ENCODE measurements at regions not wholly inside any gene's neighbourhood (a gene's known extent, or its start where the extent isn't known, plus 50 kb on each side); places are given as distances from the start of the nearest gene placed in this dataset.

DNA sequence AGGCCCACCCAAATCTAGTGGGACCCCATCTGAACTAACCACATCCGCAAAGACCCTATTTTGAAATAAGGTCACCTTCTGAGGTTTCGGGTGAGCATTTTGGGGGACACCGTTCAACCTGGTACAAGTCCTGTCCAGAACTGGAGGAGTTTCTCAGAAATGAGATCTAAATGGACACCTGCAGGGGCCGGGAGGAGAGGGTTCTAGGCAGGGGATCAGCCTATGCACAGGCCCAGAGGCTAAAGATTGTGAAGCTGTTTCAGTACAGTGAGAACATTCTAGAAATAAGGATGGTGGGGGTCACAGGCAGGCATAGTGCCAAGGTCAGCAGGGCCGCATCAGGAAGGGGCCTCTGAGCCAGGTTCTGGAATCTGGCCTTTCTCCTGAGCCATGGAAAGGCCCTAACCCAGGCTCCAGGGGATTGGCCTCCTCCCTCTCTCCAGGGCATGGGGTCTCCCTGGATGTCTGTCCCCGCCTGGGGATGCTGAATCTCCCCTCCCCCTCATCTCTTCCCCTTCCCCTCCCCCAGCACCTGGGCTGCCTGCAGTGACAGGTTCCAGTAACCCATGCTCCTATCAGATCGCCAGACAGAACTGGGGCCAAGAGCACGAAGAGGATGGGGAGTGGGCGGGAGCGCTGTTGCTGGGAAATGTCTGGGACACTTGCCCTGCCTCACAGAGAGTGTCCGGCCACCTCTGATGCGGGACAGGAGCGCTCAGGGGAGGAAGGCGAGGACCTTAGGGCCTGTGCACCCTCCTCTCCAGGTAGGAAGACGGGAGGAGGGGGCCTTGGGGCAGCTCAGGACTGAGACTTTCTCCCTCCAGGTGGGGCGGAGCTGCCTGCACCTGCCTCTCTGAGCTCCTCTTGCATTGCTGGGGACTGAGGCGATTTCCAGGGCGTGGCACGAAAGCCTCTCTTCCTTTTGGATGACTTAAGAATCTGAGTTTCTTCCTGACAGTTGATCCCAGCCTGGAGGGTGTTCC, 321.4 kb upstream of the TNRC6C start:
- DNase-seq = no peak

GRCh38 chr17:77637818-77638575, 320.5 kb upstream of the TNRC6C start:
- DNase-seq = no peak

DNA sequence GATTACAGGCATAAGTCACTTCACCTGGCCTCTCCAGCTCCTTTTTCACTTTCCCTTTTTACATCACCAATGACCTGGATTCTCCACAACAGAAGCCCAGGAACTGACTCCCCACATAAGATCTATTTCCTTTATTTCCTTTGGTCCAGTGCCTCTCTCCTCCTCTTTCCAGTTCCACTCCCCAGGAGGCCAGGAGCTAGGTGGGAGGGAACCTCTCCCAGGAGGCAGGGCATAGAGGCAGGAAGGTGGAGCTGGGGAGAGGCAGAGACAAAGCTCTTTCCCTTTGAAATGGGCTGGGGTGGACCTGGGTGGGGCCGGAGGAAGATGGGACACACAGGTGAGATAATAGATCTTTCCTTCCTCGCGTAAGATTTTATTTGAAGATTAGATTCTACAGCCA, 318.3 kb upstream of the TNRC6C start:
- DNase-seq = no peak

GRCh38 chr17:77640916-77641605, 317.4 kb upstream of the TNRC6C start:
- no peak for DNase-seq

GRCh38 chr17:77641718-77642117, 316.8 kb upstream of the TNRC6C start:
- no peak for DNase-seq

DNA sequence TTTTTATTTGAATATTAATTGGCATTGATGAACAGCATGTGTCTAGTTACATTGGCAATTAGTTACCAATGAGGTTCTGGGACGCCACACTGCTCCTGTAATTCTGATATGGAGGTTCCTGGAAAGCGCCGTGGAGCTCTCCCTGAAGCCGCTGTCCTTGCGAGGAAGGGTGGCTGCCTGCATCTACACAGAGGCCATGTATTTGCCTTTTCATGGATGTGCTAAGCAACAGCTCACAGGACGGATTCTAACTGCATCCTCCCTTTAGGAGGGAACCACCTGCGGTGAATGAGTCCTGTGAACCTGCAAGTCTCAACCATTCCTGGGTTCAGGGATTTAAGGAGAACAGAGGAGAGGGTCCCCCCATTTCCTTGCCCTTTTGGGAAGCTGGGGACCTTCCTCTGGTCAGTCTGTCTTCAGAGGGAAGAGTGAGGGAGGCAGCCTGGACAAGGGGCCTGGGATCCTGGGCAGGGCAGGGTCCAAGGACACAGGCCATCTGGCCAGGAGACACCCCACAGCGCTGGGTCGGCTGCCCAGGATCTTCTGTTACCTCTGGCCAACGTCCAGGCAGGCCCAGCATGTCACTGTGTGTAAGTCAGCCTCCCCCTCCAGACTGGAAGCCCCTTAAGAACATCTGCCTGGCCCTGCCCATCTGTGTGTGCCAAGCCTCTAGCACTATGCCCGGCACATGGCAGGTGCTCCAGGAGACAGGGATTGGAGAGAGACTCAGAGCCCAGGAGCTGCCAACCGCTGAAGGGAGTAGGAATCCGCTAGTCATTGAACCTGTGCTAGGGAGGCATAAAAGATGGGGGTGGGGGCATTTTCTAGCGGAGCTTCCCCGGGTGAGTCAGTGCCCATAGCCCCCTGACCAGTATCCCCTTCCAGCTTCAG, 314.1 kb upstream of the TNRC6C start:
- DNase-seq = no peak

- peak; percentile 84 for DNase-seq
These were observed 313.1 kb upstream of the TNRC6C start for GRCh38 chr17:77645072-77646045.

DNA sequence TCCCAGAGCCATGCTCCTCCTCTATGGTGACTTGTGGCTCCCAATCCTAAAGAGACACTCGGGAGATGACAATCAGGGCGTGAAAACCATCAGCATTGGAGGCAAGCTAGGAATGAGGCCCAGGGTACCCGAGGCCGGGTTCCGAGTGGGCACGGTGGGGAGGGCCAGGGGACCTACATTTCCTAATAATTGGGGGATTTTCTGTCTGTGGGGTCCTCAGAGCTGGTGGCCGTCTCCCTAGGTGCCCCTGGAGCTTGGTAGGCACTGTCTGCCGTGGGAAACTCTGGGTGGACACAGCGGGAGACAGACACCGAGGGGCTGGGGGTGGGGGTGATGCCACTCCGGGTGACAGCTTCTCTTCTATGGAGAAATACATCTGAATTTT, 312.5 kb upstream of the TNRC6C start:
- DNase-seq = no peak

GRCh38 chr17:77647531-77647930, 311.0 kb upstream of the TNRC6C start:
- no peak for DNase-seq

GRCh38 chr17:77649717-77650211, 308.7 kb upstream of the TNRC6C start:
- DNase-seq = no peak

DNA sequence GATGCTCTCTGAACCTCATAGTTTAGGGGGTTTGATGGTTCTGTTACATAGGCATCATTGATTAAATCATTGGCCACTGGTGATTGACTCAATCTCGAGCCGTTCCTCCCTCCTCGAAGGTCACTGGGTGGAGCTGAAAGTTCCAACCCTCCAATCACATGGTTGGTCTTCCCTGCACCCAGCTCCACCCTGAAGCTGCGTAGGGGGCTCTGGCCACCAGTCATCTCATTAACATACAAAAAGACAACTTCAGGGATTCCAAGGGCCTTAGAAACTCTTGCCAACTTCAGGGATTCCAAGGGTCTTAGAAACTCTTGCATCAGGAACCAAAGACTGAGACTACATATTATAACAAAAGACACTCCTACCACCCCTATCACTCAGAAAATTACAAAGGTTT, 306.5 kb upstream of the TNRC6C start:
- no peak for DNase-seq

DNA sequence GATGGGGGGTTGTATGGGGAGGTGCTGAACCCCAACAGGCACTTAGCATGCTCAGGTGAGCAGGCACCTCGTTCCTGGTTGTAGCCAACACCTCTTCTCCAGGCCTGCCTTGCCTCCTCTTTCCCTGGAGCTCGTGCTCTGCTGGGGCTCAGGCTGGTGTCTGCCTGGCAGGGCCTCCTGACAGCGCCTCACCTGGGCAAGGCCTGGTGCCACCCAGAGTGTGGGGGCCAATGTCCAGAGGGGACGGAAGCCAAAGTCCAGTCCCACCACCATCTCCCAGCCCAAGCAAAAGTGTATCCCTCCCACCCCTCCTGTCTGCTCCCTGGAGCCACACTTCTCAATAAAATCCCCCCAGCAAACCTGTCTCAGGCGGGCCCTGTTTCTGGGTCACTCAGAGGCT, 304.2 kb upstream of the TNRC6C start:
- DNase-seq = peak; percentile 41

DNA sequence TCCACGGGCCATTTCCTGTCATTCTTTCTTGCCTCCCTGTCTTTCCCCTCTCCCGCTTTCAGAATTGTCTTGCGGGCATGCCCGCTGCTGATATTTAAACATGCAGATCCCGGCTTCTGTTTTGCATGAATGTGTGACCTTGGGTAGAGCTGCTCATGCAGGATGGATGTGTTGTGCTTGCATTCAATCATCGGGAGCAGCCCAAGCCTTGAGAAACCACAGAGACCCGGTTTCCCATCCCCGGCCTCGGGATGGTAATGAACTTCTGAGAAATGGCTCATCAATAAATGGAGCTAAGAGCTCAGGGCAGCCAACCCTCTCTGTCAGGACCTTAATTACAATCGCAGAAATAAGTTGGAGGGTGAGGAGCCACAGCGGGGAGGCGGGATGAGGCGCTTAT, 303.7 kb upstream of the TNRC6C start:
- peak; percentile 33 for DNase-seq

DNA sequence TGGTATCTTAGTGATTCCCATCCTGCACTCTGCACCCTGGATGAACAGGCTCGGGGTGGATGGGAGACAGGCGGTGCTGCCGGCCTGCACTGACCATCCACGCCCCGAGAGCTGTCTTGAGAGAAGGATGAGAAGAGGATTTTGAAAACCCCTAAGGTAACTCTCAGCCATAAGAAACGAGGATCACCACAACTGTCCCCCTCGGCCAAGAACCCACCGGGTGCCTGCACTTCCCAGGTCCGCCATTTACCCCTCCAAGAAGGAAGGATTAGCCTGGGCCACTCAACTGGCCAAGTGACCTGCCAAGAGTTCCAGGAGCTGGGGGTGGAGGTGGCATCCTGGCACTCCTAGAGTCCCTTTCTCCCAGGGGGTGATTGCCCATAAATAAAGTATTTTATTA, 302.4 kb upstream of the TNRC6C start:
- peak; percentile 53 for DNase-seq

DNA sequence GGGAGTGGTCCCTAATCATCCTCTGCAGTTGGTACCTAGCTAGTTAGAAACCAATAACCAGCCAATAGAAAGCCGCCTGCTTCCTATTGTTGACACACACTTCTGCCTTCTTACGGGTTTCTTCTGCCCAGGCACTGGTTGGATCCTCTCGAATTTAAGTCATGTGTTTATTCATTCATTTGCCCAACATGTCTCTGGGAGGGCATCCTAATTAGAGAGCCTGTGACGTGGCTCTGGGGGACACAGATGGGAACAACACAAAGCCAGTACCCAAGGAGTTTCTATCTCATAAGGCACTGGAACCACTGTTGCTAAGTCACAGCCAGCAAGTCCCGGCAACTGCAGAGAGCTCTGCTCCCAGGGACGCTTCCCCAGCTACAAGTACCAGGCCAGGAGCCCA, 300.7 kb upstream of the TNRC6C start:
- DNase-seq = peak; percentile 27

DNA sequence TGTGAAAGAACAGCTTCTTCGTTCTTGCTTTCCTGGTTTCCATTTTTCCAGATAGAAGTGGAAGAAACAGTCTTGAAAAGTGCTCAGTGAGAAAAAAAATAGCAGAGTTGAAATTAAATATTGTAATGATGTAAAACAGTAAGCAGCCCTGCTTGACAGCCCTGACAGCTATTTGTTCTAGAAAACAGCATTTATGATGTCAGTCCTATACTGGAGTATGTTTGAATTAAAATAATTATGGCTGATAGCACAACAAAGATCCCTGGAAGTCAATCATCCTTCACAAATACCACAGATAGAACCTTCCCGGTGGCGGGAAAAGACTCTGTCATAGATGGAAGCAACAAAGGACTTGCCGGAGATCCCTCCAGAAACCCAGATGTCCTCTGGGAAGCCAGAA, 298.0 kb upstream of the TNRC6C start:
- DNase-seq = no peak

GRCh38 chr17:77662833-77663232, 295.7 kb upstream of the TNRC6C start:
- DNase-seq = peak; percentile 49

DNA sequence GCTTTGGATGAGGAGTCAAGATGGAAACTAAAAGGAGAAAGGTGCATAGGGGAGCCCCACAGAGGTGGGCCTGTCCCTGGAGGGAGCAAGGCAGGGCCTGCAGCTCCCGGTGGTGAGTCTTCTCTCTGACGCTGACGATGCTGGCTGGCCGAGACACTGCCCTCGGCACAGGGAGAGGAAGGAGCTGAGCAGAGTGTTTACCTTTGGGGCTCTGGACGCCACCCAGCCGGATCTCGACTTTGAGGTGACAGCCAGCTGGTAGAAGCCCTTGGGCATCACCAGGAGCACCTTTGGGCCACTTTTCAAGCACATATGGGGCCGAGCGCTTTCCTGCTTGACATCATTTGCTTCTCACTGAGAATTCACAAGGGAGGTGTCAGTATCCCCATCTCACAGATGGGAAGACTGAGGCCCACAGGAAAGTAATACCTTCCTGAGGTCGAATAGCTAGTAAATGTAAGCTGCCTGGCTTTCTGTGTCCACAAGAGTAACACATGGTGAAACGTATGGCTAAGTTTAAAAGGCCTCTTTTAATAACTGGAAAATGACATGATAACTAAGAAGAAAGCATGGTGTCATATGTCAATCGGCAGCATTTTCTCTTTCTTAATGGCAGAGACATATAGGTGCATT, 294.3 kb upstream of the TNRC6C start:
- DNase-seq = peak; percentile 59

GRCh38 chr17:77665833-77666232, 292.7 kb upstream of the TNRC6C start:
- DNase-seq = no peak

DNA sequence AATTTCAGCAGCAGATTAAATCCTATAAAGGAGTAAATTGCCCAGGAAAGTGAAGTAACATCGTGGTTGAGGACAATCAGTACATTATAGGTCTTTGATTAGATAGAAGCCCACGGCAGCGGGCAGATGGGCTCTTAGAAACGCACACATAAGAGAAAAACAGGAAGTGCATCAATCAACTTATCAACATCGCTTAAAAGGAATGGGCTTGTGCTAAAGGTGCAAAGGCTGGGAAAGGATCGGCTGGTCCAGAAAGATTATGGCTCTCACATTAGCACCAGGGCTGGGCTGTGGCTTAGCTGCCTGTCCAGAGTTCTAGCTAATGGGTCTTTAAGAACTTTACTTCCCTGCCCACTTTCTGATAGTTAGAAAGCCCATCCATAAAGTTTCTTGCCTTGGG, 292.0 kb upstream of the TNRC6C start:
- DNase-seq = peak; percentile 61
